Putamen (tissue), 1 donor: ENCODE measurements at regions not wholly inside any gene's neighbourhood (a gene's known extent, or its start where the extent isn't known, plus 50 kb on each side); places are given as distances from the start of the nearest gene placed in this dataset.

Experiments
- DNase-seq: peaks from one replicate; pipeline ENCODE4 v3.0.0-alpha.2; 2016; ENCODE audit warnings: low spot score

DNA sequence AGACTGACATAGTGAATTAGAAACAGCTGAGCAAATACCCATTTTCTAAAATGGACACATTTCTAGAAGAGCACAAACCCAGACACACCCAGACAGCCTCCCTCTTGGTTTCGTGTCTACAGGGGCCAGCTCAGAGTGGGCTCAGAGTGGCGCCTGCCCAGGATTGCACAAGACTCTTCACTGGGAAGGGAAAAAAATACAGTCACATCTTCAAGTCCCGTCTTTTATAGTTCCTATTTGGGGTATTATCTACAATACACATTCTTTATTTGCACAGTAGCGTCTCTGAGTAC is 246.1 kb upstream of the AFDN start:
- DNase-seq = no peak

DNA sequence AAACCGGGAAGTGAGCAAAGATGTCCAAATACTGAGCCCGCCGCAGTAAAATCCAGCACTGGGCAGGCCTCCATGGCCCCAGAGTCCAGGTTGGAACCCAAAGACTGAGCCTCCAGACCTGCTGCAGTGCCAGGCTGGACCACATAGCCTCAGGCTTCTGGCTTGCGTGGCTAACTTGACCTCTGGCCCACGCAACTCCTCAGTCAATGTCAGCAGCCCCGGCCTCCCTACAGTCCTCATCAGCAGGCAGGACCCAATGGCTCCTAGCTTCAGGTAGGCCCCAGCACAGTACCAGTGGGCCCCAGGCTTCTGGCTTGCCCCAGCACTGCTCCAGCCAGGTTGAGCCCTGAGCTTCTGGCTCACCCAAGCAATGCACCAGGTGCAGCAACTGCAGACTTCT is 245.1 kb upstream of the AFDN start:
- DNase-seq = no peak

DNA sequence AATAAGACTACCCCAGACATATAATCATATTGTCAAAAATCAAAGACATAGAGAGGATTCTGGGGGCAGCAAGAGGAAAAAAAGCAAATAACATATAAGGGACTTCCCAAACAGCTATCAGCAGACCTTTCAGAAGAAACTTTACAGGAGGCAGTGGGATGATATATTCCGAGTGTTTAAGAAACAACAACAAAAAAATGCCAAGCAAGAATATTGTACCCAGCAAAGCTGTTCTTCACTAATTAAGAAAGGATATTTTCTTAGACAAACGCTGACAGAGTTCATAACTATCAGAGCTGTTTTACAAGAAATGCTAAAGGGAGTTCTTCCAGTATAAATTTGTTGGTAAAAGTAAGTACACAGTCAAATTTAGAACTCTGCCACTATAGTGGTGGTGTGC is 243.3 kb upstream of the AFDN start:
- DNase-seq = no peak

DNA sequence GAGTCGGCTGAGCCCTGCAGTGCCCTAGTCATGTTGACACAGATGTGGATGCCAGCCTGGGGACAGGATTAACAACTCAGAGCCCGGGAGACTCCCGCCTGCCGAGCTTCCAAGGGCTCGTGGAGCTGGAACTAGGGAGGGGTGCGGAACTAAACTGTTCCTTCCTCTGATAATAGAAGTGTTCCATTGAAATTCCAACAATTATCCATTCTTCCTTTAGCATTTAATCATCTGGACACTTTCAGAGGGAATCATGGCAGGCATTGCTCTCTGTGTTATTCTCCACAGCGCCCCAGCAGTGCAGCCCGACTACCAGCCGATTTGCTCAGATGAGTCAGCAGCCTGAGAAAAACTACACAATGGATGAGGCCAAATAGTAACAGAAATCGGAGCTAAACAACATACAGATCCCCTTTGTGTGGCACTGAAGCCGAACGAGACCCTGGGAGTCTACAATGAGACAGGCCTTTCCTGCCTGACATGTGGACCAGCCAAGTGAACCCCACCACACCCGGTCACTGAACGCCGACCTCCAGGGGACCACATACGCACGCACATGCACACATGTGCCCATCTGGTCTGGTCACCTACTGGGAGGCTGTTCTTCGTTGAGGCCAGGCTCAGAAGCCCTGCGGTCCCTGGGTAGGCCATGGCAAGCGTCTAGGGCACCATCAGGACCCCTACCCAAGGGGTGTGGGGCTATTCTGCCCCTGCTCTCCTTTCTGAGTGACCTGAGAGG is 238.4 kb upstream of the AFDN start:
- no peak for DNase-seq

DNA sequence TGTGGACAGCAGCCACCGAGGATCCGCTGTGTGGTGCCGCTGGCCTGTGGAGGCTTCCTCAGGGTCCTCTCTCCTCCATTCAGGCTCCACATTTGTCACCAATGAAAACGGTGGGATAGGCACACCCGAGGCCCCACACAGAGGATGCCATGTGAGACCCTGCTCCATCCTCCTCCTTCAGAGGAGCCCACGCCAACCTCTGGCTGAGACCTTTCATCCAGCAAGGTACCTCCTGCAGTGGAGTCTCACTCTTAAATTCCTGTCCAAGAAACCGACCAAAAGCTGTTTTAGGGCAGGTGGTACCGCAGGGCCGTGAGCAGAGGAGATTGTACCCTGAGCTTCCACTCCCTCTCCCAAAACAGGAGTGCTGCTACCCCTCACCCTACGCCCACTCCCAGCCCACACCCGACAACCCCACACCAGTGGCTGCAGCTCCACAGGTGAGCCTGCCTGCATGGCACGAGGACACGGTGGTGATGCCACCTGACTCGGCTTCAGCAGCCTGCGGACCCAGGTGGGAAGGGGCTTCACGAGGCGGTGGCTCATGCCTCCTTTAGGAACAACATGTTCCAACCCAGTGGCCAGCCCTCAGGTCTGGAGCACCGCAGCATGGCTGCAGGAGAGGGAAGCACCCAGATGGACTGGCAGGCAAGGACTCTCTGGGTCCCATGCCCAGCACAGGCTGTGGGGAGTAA is 237.6 kb upstream of the AFDN start:
- DNase-seq = no peak

DNA sequence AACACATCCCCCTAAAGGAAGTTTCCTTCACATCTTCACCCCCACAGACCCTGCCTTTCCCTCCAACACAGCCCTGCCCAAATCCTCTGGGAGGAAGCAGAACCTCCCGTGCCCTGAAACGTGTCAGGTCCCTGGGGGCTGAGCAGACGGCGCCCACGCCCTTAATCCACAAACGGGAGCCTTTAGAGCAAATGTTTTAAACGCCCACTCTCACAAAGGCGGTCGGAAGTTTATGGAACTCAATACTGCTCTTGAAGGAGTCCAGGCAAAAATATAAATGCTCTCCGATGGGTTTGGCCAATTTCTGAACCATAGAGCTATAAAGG is 237.1 kb upstream of the AFDN start:
- no peak for DNase-seq

DNA sequence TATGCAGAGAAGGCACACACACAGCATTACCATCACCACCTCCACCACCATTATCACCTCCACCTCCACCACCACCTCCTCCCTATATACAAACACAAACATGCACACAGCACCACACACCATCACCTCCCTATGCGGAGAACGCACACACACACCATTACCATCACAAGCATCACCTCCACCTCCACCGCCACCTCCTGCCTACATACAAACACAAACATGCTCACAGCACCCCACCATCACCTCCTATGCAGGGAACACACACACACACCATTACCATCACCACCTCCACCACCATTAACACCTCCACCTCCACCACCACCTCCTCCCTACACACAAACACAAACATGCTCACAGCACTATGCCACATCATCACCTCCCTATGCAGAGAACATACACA is 236.5 kb upstream of the AFDN start:
- DNase-seq = no peak
